ENCODE measurements at regions not wholly inside any gene's neighbourhood (a gene's known extent, or its start where the extent isn't known, plus 50 kb on each side); places are given as distances from the start of the nearest gene placed in this dataset.

GRCh38 chr6:14467591-14467990 is 350.0 kb downstream of the CD83 start:
- no peaks in the 10 kb centered on the region for H3K36me3 ChIP-seq (ENCODE audit: control insufficient read depth in 1 of 2, insufficient read depth in 2 of 2, low read length in 2 of 2)
- no TSS peak for BruUV-seq (replicated peaks)
- intact Hi-C loops (cut with micrococcal nuclease) = no loop called here
- CTCF ChIA-PET = no interaction called here
- RAD21 ChIA-PET (ENCODE audit: low non-redundant PET in 1 of 2, low total read pairs in 2 of 2, uncharacterized antibody in 2 of 2, unreplicated experiment in 2 of 2) = no interaction called here
- no peak overlapping the region for H2AFZ ChIP-seq (ENCODE audit: low read depth, low read length, poor library complexity, severe bottlenecking)
- TF ChIP-seq REST (IDR thresholded peaks at IDR 0.05; ENCODE audit: low read depth) (no peak), EGR1 (IDR thresholded peaks at IDR 0.05; ENCODE audit: low read depth) (no peak), JUND (IDR thresholded peaks at IDR 0.05) (no peak), CBX3 (IDR thresholded peaks at IDR 0.05; ENCODE audit: low read depth) (no peak), MAX (IDR thresholded peaks at IDR 0.05) (no peak), YY1 (IDR thresholded peaks at IDR 0.05; ENCODE audit: extremely low read depth, insufficient replicate concordance, low read depth, low read length) (no peak)
- POLR2A ChIA-PET = no interaction called here
- no peak overlapping the region for H3K4me3 ChIP-seq (replicated peaks in 1 of 2; ENCODE audit: low read depth in 1 of 2, low read length in 2 of 2)
- DNase-seq (ENCODE audit: low read depth, low spot score) = no peak
- no peaks in the 10 kb centered on the region for H3K4me1 ChIP-seq (ENCODE audit: control insufficient read depth in 1 of 2, insufficient read depth in 2 of 2, low read length in 2 of 2)
- H3K9me3 ChIP-seq (ENCODE audit: control insufficient read depth in 1 of 2, insufficient read depth in 1 of 2, low read depth in 1 of 2, low read length in 2 of 2) = no peaks in the 10 kb centered on the region
- H3K79me2 ChIP-seq (ENCODE audit: insufficient read depth, low read length) = no peaks in the 10 kb centered on the region
- no peak overlapping the region for H3K27ac ChIP-seq (ENCODE audit: low read depth, low read length)
- no peaks in the 10 kb centered on the region for H3K27me3 ChIP-seq (ENCODE audit: insufficient read depth, low read length)
- no peak for ATAC-seq
- no peak overlapping the region for H3K9ac ChIP-seq (ENCODE audit: low read length)
- H3K4me2 ChIP-seq (ENCODE audit: low read length) = no peak overlapping the region
- no peaks in the 10 kb centered on the region for H4K20me1 ChIP-seq (ENCODE audit: insufficient read depth)
- H3K9me2 ChIP-seq (ENCODE audit: insufficient read depth) = no peaks in the 10 kb centered on the region

Measured in HCT116 (cell line).